GM19023 (cell line): ENCODE measurements at regions not wholly inside any gene's neighbourhood (a gene's known extent, or its start where the extent isn't known, plus 50 kb on each side); places are given as distances from the start of the nearest gene placed in this dataset.

Source experiments
- ATAC-seq: cut with Tn5 transposase; IDR thresholded peaks from one replicate; pipeline ENCODE4 v1.9.1; 2021; ENCODE audit warnings: mild to moderate bottlenecking, moderate library complexity; ENCODE audit not compliant: unreplicated experiment

- no peak for ATAC-seq
Measured at GRCh38 chr10:129350690-129351089, 116.4 kb upstream of the MGMT start.

GRCh38 chr10:129353101-129353500 is 113.9 kb upstream of the MGMT start:
- ATAC-seq, result no peak

- ATAC-seq, result no peak
Measured at GRCh38 chr10:129360046-129360445, 107.0 kb upstream of the MGMT start.

DNA sequence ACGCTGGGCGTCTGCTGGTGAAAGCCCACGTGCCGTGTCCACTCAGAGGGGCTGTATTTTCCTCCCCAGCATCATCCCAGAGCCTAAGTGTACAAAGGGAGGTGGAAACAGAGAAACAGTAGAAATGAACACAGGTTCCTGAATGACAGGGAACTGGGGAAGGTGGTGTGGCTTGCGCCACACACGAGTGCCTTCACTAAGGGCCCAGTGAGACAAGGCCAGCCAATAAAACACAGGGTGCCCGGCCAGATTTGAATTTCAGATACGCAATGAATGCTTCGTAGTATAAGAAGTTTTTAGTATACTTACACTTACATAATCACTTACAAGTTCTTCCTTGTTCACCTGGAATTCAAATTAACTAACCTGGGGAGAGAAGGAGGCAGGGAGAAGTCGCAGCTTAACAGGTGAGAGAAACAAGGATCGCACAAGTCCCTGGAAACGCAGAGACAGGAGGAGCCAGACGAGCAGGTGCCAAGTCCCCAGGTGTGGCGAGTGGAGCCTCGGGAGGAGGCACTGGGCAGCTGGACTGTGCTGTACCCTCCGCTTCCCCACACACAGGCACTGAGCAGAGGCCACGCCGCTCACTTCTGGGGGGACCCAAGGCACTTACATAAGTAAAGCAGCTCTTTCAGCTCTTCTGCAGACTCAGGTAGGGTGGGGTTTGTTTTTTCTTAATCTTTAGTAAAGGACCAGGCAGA is 105.2 kb upstream of the MGMT start:
- no peak for ATAC-seq

DNA sequence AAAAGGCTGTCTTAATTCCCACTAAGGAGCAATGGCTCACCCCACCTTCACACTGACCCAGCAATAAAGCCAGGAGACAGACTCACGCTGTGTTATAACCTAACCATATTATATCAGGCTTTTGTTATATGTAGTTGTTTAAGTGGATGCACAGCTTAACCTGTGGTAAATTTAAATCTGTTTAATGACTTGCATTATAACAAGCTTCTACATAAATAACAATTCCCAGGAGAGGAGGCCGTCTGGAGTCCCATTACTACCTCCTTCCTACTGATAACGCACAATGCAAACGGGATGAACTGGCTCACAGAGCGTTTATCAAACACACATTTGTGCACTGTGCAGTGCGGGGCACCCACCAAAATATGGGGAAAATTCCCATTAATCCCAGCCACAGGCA is 102.1 kb upstream of the MGMT start:
- no peak for ATAC-seq

DNA sequence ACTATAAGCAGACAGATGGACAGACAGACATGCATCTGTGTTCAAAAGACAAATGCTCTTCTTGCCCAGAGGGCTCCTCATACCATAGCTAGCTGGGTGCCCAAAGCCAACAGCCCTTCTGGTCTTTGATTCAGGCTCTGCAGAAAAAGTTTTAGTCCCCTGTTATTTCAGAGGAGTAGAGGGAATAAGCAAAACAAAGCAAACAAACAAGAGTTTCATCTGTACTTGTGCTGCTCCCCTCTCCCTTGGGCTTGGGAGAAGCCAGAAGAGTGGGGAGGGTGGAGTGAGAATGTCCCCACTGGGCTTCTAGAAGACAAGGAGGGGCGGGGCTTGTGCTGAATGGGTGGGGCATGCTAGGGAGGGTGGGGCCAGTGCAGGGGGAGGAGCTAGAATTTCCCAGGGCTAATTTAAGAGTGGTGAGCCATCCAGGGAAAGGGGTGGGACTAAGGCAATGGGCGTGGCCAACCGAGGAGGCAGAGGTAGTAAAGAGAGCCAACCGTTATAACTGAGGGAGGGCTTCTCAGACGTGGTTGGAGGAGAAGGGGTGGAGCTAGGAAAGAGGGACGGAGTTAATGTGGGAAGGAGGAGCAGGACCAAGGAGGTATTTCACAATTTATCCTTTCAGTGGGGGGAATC is 101.2 kb upstream of the MGMT start:
- no peak for ATAC-seq

- no peak for ATAC-seq
Measured at GRCh38 chr10:129366450-129366849, 100.6 kb upstream of the MGMT start.

DNA sequence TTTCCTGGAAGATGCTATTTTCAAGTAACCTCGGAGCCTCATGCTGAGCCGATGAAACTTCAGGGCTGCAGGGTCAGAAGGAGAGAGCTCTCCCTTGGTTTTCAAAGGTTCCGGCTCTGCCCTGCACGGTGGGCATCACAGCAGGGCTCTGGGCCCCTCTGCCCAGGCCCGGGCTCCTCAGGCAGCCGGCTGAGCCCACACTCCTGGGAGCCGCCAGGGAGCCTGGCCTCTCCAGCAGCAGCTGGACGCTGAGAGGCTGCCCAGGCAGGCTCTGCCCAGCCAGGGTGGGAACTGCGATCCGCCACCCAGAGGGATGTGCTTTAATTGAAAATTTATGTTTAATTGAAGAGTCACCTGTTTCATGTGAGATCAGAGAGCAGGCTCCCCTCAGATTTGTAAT is 97.5 kb upstream of the MGMT start:
- no peak for ATAC-seq

GRCh38 chr10:129371541-129371940 is 95.5 kb upstream of the MGMT start:
- ATAC-seq, result no peak

- ATAC-seq, result no peak
Measured at GRCh38 chr10:129372172-129372571, 94.9 kb upstream of the MGMT start.

DNA sequence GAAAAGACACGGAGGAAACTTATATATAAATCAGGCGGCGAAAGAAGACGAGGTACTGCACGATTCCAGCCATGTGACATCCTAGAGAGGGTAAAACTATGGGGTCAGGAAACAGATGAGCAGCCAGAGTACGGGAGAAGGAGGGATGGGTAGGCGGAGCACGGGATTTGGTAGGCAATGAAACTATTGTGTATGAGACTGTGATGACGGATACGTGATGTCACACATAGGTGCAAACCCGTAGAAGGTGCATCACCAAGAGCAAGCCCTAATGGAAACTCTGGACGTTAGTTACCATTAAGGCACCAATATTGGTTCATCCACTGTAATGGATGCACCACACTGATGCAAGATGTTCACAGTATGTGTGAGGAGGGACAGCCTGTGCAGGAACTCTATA is 93.8 kb upstream of the MGMT start:
- no peak for ATAC-seq

GRCh38 chr10:129373718-129374117 is 93.3 kb upstream of the MGMT start:
- ATAC-seq, result no peak

- no peak for ATAC-seq
Measured at GRCh38 chr10:129375171-129375570, 91.9 kb upstream of the MGMT start.

DNA sequence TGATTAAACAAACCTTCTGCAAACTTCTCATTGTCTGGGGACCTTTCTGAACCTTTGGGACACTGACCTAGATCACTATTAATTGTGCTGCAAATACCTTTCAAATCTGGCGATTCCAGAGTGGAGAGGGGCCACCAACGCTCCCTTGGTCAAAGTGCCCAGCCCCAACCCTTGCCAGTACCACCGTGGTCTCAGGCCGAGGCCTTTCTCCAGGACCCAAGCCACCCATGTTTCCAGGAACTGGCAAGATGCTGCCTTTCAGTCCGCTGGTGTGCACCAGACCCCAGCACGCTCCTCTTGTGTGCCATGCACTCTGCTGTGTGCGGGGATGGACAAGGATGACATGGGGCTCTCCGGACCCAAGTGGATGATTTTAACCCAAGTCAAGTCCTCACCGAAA is 91.1 kb upstream of the MGMT start:
- no peak for ATAC-seq

- ATAC-seq, result no peak
Measured at GRCh38 chr10:129380279-129380678, 86.8 kb upstream of the MGMT start.

DNA sequence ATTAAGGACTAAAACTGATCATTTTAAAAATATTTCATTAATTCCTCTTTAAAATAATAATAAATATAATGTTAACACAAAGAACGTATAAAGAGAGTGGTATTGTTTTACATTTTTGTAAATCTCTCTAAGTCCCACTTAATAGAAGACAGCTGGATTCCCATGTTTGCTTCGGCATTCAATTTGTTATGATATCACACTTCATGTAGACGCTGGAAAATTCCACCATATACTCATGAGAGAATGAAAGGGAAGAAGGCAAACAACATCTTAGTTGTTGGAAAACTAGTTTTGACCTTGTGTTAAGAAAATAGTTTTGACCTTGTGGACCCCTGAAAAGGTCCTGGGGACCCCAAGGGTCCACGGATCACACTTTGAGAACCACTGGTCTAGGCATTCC is 85.3 kb upstream of the MGMT start:
- ATAC-seq, result no peak

DNA sequence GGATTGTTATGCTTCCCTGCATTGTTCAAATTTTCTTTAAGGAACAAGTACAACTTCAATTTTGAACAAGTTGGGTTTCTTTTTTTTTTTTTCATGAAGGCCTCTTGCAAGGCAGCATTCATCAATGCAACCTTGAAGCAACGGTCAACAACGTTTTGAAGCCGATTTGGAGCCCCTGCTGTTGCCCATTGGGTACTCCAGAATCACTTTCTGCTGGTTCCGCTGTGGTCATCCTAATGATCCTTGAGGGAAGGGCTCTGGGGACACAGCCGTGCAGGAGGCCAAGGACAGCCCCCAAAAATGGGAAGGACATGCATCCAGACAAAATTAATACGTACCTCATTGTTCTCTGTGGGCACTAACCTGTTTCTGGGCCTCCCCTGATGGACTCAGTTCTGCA is 84.6 kb upstream of the MGMT start:
- no peak for ATAC-seq

DNA sequence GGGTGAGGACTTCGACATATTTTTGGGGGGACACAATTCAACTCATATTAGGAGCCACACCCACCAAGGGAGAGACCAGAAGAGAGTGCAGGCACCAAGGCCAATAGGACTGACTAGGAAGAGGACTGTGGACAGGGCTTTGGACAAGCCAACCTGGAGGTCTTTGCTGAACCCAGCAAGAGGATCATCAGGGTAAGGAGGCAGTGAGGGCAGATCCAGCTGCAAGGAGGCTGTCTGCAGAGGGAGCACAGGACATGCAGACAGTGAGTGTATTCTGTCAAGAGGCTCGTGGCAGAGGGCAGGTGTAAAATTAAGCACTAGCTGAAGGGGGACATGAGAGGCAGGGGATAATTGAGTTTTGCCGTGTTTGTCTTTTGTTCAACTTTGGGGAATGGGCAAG is 83.4 kb upstream of the MGMT start:
- ATAC-seq, result no peak

DNA sequence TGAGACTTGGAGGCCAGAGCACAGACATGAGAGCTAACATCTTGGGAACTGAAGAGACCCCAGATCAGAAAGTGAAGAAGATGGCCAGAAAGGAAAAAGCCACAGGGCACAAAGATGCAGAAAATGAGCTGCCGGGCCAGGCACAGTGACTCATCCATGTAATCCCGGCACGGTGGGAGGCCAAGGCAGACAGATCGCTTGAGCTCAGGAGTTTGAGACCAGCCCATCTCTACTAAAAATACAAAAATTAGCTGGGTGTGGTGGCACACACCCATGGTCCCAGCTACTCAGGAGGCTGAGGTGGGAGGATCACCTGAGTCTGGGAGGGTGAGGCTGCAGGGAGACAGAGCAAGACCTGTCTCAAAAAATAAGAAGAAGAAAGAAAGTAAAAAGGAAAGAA is 81.4 kb upstream of the MGMT start:
- ATAC-seq, result no peak

- no peak for ATAC-seq
Measured at GRCh38 chr10:129386415-129387257, 80.4 kb upstream of the MGMT start.

DNA sequence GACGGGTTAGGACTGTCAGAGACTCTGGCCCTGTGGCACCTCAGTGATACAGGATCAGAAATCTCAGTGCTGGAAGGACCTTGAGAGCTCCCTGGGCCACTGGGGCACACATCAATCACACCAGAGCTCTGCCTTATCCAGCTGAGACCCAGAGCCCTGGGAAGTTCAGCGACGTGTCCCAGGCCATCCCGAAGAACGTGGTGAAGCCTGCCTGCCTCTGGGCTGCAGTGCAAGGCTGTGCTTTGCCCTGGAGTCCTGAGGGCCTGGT is 79.8 kb upstream of the MGMT start:
- no peak for ATAC-seq

DNA sequence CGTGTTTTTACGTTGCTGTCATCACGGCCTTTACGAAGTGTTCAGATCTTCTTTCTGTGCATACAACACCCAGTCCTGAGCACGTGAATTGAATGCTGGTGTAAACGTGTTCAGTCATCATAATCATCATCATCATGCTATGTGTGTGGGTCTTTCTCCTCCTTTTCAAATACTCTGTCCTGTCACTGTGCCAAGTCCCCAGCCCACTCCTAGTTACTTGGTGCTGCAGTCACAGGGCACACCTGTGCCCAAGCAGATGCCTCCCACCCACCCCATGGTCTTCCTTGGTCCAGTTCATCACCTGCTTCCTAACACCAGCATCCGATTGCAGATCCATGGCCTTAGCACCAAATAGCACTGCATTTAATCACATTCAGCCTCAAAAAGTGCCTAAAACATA is 78.6 kb upstream of the MGMT start:
- ATAC-seq, result no peak
